Sigmoid colon (tissue), 4 donors: ENCODE measurements at regions not wholly inside any gene's neighbourhood (a gene's known extent, or its start where the extent isn't known, plus 50 kb on each side); places are given as distances from the start of the nearest gene placed in this dataset.

Experiments used
- EP300 ChIP-seq, 4 donors: sonication (generic); formaldehyde crosslinking; IDR thresholded peaks; one replicate each; pipeline ENCODE4 v1.6.1; 2017; ENCODE audit warnings: antibody characterized with exemption in 4 of 4
- POLR2A ChIP-seq, 2 donors: fragments of 450-650 bp; IDR thresholded peaks; one replicate each; pipeline ENCODE4 v1.6.1; 2016; ENCODE audit warnings: antibody characterized with exemption in 2 of 2, mild to moderate bottlenecking in 2 of 2, moderate library complexity in 2 of 2
- POLR2AphosphoS5 ChIP-seq, 4 donors: sonication (generic); formaldehyde crosslinking; IDR thresholded peaks; one replicate each; pipeline ENCODE4 v1.6.1; 2017; ENCODE audit warnings: antibody characterized with exemption in 4 of 4
- TF ChIP-seq, protein P1 (sequence below), 4 experiments: fragments of 450-650 bp in 3 of 4; fragments of 200-600 bp in 1 of 4; IDR thresholded peaks; one replicate each; pipeline ENCODE4 v1.5.1; 2016 to 2019; ENCODE audit warnings: antibody characterized with exemption in 4 of 4, mild to moderate bottlenecking in 3 of 4, moderate library complexity in 2 of 4

DNA sequence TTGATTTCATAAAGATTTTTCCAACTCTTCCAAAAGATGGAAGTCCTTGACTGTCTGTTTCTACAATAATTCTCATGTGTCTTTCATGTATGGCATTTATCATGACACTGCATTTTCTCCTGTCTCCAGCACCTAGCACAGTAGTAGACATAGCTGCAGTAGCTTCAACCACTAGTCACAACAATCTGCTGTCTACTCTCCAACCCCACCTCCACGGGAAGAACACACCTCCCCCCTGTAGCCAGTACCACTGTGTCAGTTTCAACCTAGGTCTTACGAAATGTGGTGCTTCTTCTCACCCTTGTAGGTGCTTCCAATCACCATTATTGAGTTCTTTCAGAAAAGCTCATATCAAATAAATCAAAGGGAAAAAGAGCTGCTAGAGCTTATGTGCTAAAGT lies 425.1 kb upstream of the ADAMTS5 start:
- TF ChIP-seq, protein P1, sequence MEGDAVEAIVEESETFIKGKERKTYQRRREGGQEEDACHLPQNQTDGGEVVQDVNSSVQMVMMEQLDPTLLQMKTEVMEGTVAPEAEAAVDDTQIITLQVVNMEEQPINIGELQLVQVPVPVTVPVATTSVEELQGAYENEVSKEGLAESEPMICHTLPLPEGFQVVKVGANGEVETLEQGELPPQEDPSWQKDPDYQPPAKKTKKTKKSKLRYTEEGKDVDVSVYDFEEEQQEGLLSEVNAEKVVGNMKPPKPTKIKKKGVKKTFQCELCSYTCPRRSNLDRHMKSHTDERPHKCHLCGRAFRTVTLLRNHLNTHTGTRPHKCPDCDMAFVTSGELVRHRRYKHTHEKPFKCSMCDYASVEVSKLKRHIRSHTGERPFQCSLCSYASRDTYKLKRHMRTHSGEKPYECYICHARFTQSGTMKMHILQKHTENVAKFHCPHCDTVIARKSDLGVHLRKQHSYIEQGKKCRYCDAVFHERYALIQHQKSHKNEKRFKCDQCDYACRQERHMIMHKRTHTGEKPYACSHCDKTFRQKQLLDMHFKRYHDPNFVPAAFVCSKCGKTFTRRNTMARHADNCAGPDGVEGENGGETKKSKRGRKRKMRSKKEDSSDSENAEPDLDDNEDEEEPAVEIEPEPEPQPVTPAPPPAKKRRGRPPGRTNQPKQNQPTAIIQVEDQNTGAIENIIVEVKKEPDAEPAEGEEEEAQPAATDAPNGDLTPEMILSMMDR (IDR thresholded peaks at IDR 0.05) = no peak
- TF ChIP-seq POLR2AphosphoS5 (IDR thresholded peaks at IDR 0.05) = no peak
- TF ChIP-seq POLR2A (IDR thresholded peaks at IDR 0.05) = no peak
- TF ChIP-seq EP300 (IDR thresholded peaks at IDR 0.05) = no peak
